C4-2B (cell line): ENCODE measurements at regions not wholly inside any gene's neighbourhood (a gene's known extent, or its start where the extent isn't known, plus 50 kb on each side); places are given as distances from the start of the nearest gene placed in this dataset.

Source experiments
- ZFX ChIP-seq: fragments of 450-650 bp; IDR thresholded peaks from 2 replicates; pipeline ENCODE4 v1.6.1; 2017
- TF ChIP-seq, protein P1 (sequence below): fragments of 450-650 bp; conservative IDR thresholded peaks from 2 replicates; pipeline ENCODE4 v1.5.1; 2017; ENCODE audit warnings: mild to moderate bottlenecking

DNA sequence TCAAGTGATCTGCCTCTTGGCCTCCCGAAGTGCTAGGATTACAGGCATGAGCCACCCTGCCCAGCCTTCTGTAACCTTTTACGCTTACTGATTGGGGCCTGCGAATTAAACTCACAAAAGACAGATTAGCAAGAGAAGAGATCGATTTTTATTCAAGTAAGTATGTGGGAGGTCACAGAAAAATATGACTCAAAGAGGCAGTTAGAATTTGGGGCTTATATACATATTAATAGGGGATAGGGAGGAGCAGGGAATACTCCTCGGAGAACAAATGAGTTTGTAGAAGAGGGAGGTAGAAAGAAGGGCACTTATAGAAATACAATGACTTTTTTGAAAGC is 78.9 kb downstream of the CD24 start:
- TF ChIP-seq, protein P1, sequence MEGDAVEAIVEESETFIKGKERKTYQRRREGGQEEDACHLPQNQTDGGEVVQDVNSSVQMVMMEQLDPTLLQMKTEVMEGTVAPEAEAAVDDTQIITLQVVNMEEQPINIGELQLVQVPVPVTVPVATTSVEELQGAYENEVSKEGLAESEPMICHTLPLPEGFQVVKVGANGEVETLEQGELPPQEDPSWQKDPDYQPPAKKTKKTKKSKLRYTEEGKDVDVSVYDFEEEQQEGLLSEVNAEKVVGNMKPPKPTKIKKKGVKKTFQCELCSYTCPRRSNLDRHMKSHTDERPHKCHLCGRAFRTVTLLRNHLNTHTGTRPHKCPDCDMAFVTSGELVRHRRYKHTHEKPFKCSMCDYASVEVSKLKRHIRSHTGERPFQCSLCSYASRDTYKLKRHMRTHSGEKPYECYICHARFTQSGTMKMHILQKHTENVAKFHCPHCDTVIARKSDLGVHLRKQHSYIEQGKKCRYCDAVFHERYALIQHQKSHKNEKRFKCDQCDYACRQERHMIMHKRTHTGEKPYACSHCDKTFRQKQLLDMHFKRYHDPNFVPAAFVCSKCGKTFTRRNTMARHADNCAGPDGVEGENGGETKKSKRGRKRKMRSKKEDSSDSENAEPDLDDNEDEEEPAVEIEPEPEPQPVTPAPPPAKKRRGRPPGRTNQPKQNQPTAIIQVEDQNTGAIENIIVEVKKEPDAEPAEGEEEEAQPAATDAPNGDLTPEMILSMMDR: no peak
- TF ChIP-seq ZFX: no peak
